Spleen (tissue), 11 donors: ENCODE measurements at regions not wholly inside any gene's neighbourhood (a gene's known extent, or its start where the extent isn't known, plus 50 kb on each side); places are given as distances from the start of the nearest gene placed in this dataset.

Source experiments
- DNase-seq: peaks from one replicate; pipeline ENCODE4 v3.0.0-alpha.2; 2020
- H3K27ac ChIP-seq, 8 donors: fragments of 200-600 bp; sonication (generic) in 7 of 8; 1 replicate in 4 of 8; 2 replicates in 4 of 8; pipeline versions ENCODE4 v1.5.0 to v1.8.0; 2016 to 2021; ENCODE audit warnings: inconsistent platforms in 4 of 8, mild to moderate bottlenecking in 4 of 8, moderate library complexity in 1 of 8
- H3K27me3 ChIP-seq, 7 donors: fragments of 200-600 bp; sonication (generic) in 6 of 7; replicated peaks in 1 of 7; 1 replicate in 4 of 7; 2 replicates in 3 of 7; pipeline versions ENCODE4 v1.5.0 to v1.8.0; 2016 to 2021; ENCODE audit warnings: inconsistent platforms in 3 of 7, mild to moderate bottlenecking in 1 of 7
- H3K36me3 ChIP-seq, 6 donors: fragments of 200-600 bp; sonication (generic) in 5 of 6; 1 replicate in 4 of 6; 2 replicates in 2 of 6; pipeline versions ENCODE4 v1.5.0 to v1.8.0; 2016 to 2021; ENCODE audit warnings: inconsistent platforms in 2 of 6
- H3K4me1 ChIP-seq, 6 donors: fragments of 200-600 bp; sonication (generic) in 5 of 6; 1 replicate in 3 of 6; 2 replicates in 3 of 6; pipeline versions ENCODE4 v1.5.0 to v1.8.0; 2016 to 2021; ENCODE audit warnings: inconsistent platforms in 3 of 6
- H3K4me3 ChIP-seq, 8 donors: fragments of 200-600 bp; sonication (generic) in 7 of 8; 1 replicate in 4 of 8; 2 replicates in 4 of 8; pipeline versions ENCODE4 v1.5.0 to v1.8.0; 2016 to 2021; ENCODE audit warnings: inconsistent platforms in 4 of 8, mild to moderate bottlenecking in 4 of 8, moderate library complexity in 2 of 8
- H3K9me3 ChIP-seq, 8 donors: fragments of 200-600 bp; sonication (generic) in 7 of 8; 1 replicate in 4 of 8; 2 replicates in 4 of 8; pipeline versions ENCODE4 v1.5.0 to v1.8.0; 2016 to 2021; ENCODE audit warnings: inconsistent platforms in 4 of 8
- CTCF ChIP-seq, 11 experiments: fragments of 200-600 bp in 7 of 11; fragments of 450-650 bp in 4 of 11; sonication (generic) in 4 of 11; IDR thresholded peaks in 8 of 11; conservative IDR thresholded peaks in 3 of 11; 1 replicate in 7 of 11; 2 replicates in 4 of 11; pipeline versions ENCODE4 v1.4.0 to v1.8.0; 2016 to 2021; ENCODE audit warnings: antibody characterized with exemption in 11 of 11, inconsistent platforms in 4 of 11, mild to moderate bottlenecking in 1 of 11
- POLR2A ChIP-seq, 3 donors: fragments of 450-650 bp; IDR thresholded peaks; one replicate each; pipeline ENCODE4 v1.5.1; 2017; ENCODE audit warnings: antibody characterized with exemption in 3 of 3, mild to moderate bottlenecking in 1 of 3
- POLR2AphosphoS5 ChIP-seq, 3 donors: sonication (generic); formaldehyde crosslinking; IDR thresholded peaks; one replicate each; pipeline ENCODE4 v1.5.1; 2017; ENCODE audit warnings: antibody characterized with exemption in 3 of 3
- WGBS, 5 donors: extraction: QIAGEN DNeasy Blood & Tissue Kit in 3 of 5; methylation state at CpG; one replicate each; pipeline versions ENCODE4 v1.1.5 to v1.1.7; 2013 to 2018; 5-methylcytosine and 5-hydroxymethylcytosine counted together
- intact Hi-C: fragments of 100-400 bp; cut with DNase I; formaldehyde crosslinking; loops from one replicate; pipeline ENCODE4 v1.15.0; 2023; ENCODE audit warnings: low total_unique reads
- donor health status: healthy with polysubstance abuse.
- donor health status: DM: no; HTN: no; CAD: no; lungs with moderate emphysema.
- donor health status: DM: no; HTN: no; CAD: no.
- donor health status: Bipolar disorder and iron deficiency.
- donor health status: healthy.
- donor health status: DM: no; HTN: no; CAD: no.
- donor health status: DM: yes; HTN: yes; CAD: no.

DNA sequence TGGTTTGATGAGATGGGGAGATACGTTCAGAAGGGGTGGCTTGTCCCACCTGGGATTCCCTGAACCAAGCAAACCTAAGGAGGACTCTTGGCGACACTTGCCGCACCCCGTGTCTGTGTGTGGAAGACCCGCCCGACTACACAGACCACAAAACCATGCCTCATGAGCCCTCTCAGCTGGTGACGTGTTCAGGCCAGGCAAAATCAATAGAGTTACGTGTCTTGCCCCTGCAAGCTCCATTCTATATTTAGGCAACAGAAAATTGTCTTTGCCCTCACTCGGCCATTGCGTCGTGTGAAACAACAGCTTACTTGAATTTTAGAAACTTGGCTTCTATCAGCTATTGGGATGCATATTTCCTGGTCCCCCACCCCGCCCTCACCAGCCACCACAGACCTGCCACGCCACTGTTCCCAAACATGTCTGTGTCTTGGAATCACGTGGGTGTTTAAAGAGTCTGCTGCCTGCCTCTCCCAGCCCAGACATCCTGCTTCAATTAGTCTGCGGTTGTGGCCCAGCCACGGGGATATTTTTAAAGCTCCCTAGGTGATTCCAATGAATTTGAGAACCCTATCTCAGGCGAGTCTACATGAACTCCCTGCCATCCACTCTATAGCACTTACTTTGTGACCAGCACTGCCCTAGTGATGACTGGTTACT lies 279.2 kb upstream of the EXOC2 start:
- 82 to 89% (median 84%) methylated on average over 17 of the region's 17 CpGs for WGBS, 5 donors
- Histone ChIP-seq H3K27me3 (no peaks in the 10 kb centered on the region), H3K4me1 (no peaks in the 10 kb centered on the region), H3K27ac (no peak overlapping the region), H3K9me3 (peaks cover 0 to 28% (median 19%) of the 10 kb centered on the region in 8 donors), H3K36me3 (no peaks in the 10 kb centered on the region), H3K4me3 (no peak overlapping the region)
- TF ChIP-seq POLR2A (IDR thresholded peaks at IDR 0.05), result no peak
- TF ChIP-seq CTCF (IDR thresholded peaks at IDR 0.05 in 8 of 11, conservative IDR thresholded peaks at IDR 0.05 in 3 of 11), result no peak
- TF ChIP-seq POLR2AphosphoS5 (IDR thresholded peaks at IDR 0.05), result no peak
- no peak for DNase-seq
- intact Hi-C loops, result no loop called here

GRCh38 chr6:968791-969190 lies 275.9 kb upstream of the EXOC2 start:
- Histone ChIP-seq H3K4me1 (no peaks in the 10 kb centered on the region), H3K27me3 (peaks cover 0 to 3% (median 0%) of the 10 kb centered on the region in 7 donors), H3K27ac (no peak overlapping the region), H3K36me3 (no peaks in the 10 kb centered on the region), H3K9me3 (no peaks in the 10 kb centered on the region), H3K4me3 (no peak overlapping the region)
- 86 to 96% (median 92%) methylated on average over 7 of the region's 7 CpGs for WGBS, 5 donors
- intact Hi-C loops, result no loop called here
- TF ChIP-seq POLR2AphosphoS5 (IDR thresholded peaks at IDR 0.05), result no peak
- TF ChIP-seq CTCF (IDR thresholded peaks at IDR 0.05 in 8 of 11, conservative IDR thresholded peaks at IDR 0.05 in 3 of 11), result no peak
- TF ChIP-seq POLR2A (IDR thresholded peaks at IDR 0.05), result no peak
- DNase-seq, result no peak

- DNase-seq, result no peak
- Histone ChIP-seq H3K27me3 (peaks cover 0 to 3% (median 0%) of the 10 kb centered on the region in 7 donors), H3K4me3 (no peak overlapping the region), H3K9me3 (no peaks in the 10 kb centered on the region), H3K36me3 (no peaks in the 10 kb centered on the region), H3K4me1 (no peaks in the 10 kb centered on the region), H3K27ac (no peak overlapping the region)
- intact Hi-C loops, result no loop called here
- 92 to 98% (median 94%) methylated on average over 4 of the region's 4 CpGs for WGBS, 5 donors
- TF ChIP-seq POLR2A (IDR thresholded peaks at IDR 0.05) (no peak), POLR2AphosphoS5 (IDR thresholded peaks at IDR 0.05) (no peak), CTCF (IDR thresholded peaks at IDR 0.05 in 8 of 11, conservative IDR thresholded peaks at IDR 0.05 in 3 of 11) (no peak)
Observed at GRCh38 chr6:967701-968100, 274.8 kb upstream of the EXOC2 start.

- WGBS, 5 donors, result 87 to 98% (median 95%) methylated on average over 2 of the region's 2 CpGs
Observed at GRCh38 chr6:965343-965742, 272.4 kb upstream of the EXOC2 start.

More at GRCh38 chr6:965343-965742, 272.4 kb upstream of the EXOC2 start:
- H3K4me3 ChIP-seq, result no peak overlapping the region
- TF ChIP-seq POLR2AphosphoS5 (IDR thresholded peaks at IDR 0.05) (no peak), POLR2A (IDR thresholded peaks at IDR 0.05) (no peak), CTCF (IDR thresholded peaks at IDR 0.05 in 8 of 11, conservative IDR thresholded peaks at IDR 0.05 in 3 of 11) (no peak)
- no peaks in the 10 kb centered on the region for H3K9me3 ChIP-seq
- H3K27me3 ChIP-seq, result peaks cover 0 to 3% (median 0%) of the 10 kb centered on the region in 7 donors
- H3K4me1 ChIP-seq, result no peaks in the 10 kb centered on the region
- H3K36me3 ChIP-seq, result no peaks in the 10 kb centered on the region
- DNase-seq, result no peak
- H3K27ac ChIP-seq, result no peak overlapping the region
- intact Hi-C loops, result no loop called here
